Hindlimb muscle (tissue), 1 donor: ENCODE measurements at regions not wholly inside any gene's neighbourhood (a gene's known extent, or its start where the extent isn't known, plus 50 kb on each side); places are given as distances from the start of the nearest gene placed in this dataset.
"Not testable (repeated sequence)": the region's sequence is repeated elsewhere in the genome, so short reads cannot be mapped to it uniquely, and the experiment has no call there.

ENCODE experiments used
- DNase-seq: peaks from one replicate; pipeline ENCODE4 v3.0.0-alpha.2; 2013

GRCh38 chr9:102941868-102942267, 53.3 kb upstream of the CYLC2 start:
- DNase-seq = no peak

GRCh38 chr9:102922526-102922925, 72.6 kb upstream of the CYLC2 start:
- no peak for DNase-seq

DNA sequence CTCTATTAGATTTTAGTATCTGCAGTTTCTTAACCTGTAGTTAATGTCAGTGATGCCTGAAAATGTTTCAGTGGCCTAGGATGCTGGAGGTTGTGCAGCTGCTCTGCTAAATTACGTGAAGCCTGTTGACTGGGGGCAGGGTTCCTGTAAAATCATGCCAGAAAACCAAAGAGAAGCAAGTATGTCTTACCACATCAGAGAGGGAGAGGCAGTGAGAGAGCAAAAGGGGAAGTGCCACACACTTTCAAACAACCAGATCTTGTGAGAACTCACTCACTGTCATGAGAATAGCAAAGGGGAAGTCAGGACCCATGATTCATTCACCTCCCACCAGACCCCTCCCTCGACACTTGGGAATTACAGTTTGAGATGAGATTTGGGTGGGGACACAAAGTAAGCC, 83.9 kb upstream of the CYLC2 start:
- DNase-seq = no peak

DNA sequence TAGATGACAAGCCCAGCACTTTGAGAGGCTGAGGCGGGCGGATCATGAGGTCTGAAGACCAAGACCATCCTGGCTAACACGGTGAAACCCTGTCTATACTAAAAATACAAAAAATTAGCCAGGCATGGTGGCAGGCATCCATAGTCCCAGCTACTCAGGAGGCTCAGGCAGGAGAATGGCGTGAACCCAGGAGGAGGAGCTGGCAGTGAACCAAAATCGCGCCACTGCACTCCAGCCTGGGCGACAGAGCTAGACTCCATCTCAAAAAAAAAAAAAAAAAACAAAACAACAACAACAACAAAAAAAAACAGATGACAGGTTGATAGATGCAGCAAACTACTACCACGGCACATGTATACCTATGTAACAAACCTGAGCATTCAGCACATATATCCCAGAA, 89.3 kb upstream of the CYLC2 start:
- DNase-seq = not testable (repeated sequence)

DNA sequence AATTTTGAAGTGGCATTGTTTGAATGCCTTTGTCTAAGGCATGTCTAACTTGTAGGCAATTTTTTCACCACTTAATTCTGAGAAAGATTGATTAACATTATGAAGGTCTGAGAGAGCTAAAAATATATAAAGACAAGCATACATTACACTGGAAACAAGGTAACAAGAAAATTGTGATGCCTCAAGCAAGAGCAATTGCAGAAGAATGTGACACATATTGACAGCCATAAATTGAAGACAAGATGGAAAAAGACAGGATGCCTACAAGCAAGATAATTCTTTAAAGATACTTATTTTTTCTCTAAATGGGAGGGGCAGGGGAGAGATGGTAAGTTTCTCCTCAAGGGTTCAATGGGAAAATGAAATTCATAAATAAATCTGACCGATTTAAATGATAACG, 103.1 kb upstream of the CYLC2 start:
- DNase-seq = no peak

GRCh38 chr9:102888747-102889146, 106.4 kb upstream of the CYLC2 start:
- DNase-seq = not testable (repeated sequence)

GRCh38 chr9:102875687-102876086, 119.4 kb upstream of the CYLC2 start:
- DNase-seq = no peak

DNA sequence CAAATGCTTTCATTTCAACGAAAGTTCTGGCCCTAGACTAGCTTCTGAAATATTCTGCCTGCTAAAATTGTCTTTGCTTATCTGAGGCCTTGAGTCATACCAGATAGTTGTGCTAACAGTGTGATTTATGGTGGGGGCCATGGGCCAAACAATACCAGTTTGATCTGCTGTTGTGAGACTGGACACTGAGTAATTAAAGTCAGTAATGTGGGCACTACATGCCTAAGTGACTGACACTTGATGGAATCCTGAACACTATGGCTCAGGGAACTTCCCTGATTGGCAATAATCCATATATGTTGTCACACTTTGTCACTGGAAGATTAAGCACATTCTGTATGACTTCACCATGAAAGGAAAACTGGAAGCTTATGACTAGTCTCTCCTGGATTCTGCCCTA, 127.6 kb upstream of the CYLC2 start:
- no peak for DNase-seq

GRCh38 chr9:102862478-102862877, 132.7 kb upstream of the CYLC2 start:
- no peak for DNase-seq

GRCh38 chr9:102855641-102856040, 139.5 kb upstream of the CYLC2 start:
- DNase-seq = no peak

DNA sequence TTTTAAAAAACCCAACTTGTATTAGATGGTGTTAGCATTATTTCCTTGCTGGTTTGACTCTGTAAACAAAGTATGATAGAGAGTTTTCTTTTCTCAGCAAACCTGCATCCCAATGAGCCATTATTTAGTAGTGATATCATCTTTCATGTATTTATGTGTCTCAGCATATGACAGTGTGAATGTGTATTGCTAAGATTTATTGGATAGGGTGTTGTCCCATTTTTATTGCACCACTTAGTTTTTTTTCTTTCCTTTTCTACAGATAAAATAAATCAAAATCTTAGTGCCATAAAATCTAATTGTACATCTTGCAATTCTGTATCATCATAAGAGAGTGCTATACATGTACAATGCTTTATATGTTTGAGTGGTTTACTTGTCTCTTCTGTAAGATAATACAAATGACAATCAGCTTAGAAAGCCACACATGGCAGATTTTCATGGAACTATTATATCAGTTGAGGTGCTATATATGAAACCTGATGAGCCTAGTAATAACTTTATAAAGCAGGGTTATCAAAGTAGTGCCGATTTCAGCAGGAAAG, 149.2 kb upstream of the CYLC2 start:
- DNase-seq = no peak

DNA sequence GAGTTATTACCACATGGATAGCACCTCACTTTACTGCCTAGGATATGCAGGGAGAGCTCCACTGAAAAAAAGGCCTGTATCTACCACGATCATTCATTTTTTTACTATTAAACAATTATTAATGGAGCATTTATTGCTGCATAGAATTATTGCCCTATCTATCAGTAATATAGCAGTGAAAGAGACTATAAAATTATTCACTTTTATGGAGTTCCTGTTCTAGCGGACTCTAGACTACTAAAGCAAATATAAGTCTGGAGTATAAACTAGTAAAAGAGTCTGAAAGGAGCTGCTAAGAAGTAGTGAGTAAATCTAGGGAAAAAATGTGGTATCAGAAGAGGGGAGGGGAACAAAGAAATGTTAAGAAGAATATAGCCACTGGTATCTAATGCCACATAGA, 150.4 kb upstream of the CYLC2 start:
- DNase-seq = no peak

- DNase-seq = no peak
Measured at GRCh38 chr9:102842423-102842822, 152.7 kb upstream of the CYLC2 start.

DNA sequence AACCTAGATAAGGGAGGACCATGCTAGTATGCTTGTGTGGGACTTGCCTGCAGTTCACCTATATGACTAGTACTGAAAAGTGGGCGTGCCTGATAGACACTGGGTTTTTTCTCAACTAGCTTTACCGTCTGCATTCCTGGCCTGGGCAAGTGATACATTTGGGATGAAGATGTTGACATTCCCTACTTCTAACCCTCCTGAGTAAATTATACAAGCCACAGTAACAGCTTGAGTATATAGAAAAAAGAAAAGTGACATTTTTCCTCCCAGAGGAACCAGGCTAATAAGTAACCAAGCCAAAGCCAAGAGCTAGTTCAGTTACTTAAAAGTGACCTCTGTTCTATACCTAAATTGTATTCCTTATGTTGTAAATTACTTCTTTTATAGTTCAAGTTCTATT, 153.8 kb upstream of the CYLC2 start:
- DNase-seq = no peak

- no peak for DNase-seq
Measured at GRCh38 chr9:102840335-102840734, 154.8 kb upstream of the CYLC2 start.

- no peak for DNase-seq
Measured at GRCh38 chr9:102832814-102833213, 162.3 kb upstream of the CYLC2 start.

DNA sequence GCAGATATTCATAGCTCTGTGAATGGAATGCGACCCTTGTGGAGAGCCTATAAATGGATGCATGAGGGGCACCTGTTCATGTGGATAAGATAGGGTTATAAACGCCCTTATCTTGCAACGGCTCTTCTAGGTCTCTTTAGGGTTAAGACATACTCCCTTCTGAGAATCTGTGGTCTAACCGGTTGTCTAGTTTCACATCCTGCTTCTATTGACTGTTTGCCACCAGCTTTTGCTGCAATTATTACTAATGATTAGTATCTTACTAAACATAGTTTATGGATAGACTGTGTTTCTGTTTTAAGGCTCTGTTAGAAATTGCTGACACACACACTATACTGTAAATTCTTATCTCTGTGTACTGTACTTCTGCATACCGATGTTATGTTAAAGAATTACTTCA, 198.9 kb upstream of the CYLC2 start:
- no peak for DNase-seq

DNA sequence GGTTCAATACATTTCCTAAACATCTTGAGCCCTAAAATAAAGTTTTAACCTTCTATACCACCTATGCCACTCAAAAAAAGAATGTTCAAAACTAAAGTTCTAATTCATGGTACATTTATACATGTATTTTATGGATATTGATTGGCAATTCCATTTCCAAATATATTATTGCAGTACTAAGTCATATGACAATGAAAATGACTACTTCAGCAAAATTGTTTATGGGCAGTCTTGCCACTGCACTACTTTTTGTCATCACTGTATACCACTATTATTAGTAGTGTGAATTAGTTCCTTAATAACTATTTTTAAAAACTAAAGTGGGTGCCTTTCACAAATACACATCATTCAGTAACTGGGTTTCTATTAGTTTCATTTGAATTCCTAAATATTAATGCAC, 199.6 kb upstream of the CYLC2 start:
- DNase-seq = no peak

DNA sequence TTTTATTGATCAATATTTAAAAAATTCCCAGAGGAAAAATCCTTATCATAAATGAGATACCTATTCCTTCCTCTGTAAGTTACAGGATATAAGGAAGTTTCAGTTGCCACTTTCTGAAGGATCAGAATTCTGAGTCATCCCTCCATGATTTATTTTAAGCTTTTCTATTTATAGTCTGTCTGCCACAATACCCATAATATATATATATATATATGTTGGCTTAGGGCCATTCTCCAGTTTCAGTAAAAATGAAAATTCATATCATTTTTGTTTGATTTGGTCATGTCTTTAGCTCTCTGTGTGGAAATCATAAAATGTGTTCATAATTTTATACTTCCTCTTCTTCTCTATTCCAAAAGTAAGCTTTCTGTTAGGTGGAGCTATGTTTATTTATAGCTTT, 215.8 kb upstream of the CYLC2 start:
- no peak for DNase-seq

GRCh38 chr9:102778746-102779145, 216.4 kb upstream of the CYLC2 start:
- no peak for DNase-seq

DNA sequence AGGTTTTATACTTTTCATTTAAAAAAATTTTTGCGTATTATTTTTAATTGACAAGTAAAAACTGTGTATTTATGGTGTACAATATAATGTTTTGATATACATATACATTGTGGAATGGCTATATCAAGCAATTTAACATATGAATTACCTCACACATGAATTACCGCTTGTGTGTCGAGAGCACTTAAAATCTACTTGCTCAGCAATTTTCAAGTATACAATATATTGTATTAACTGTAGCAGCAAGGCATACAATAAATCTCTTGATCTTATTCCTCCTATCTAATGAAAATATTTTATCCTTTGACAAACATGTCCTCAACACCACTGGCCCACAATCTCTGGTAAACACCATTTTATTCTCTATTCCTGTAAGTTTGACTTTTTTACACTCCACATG, 224.4 kb upstream of the CYLC2 start:
- no peak for DNase-seq

DNA sequence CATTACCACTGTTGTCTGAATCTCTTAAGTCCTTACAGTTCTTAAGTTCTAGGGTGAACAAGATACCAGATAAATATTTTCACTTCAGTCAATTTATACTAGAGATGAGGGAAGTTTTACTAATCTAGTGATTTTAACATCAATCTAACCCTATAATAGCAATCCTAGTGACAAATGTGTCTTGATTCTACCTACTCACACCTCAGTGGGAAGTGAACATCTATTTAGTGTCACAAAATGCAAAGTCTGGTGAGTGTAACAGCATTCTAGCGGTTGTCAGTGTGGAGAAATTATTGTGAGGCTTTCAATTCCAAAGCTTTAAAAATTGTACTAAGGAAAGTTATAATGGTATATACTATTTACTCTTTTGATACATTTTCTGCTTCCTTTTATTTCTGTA, 225.8 kb upstream of the CYLC2 start:
- DNase-seq = no peak

DNA sequence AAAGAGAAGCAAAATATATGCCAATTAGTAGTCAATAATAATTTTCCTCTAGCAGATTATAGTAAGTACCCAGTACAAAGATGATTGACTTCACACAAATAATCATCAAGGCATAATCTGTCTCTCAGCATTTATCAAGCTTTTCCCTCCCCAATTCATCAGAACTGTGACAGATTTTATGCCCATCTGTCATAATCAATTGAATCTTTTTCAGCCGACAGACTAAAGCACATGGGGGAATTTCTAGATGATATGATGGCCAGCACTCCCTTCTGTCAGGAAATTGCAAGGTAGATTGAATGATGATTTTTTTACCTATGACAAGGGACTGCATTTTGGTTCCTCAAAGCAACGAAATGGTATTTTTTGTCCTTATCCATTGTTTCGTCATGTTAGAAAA, 227.1 kb upstream of the CYLC2 start:
- no peak for DNase-seq

GRCh38 chr9:102767076-102767475, 228.1 kb upstream of the CYLC2 start:
- DNase-seq = no peak

GRCh38 chr9:102740578-102740977, 254.6 kb upstream of the CYLC2 start:
- no peak for DNase-seq

DNA sequence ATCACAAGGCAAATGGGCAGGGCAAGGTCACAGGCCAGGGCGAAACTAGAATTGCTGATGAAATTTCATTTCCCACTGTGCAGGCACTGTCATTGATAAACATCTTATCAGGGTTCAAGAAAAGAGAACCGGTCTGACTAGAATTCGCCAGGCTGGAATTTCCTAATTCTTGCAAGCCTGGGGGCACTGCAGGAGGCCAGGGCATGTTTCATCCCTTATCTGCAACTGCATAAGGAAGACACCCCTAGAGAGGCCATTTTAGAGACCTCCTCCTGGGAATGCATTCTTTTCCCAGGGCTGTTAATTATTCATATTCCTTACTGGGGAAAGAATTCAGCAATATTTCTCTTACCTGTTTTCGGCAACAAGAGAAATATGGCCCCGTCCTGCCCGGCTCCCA, 266.2 kb upstream of the CYLC2 start:
- no peak for DNase-seq
